CD4-positive, alpha-beta memory T cell (primary cell): ENCODE measurements at regions not wholly inside any gene's neighbourhood (a gene's known extent, or its start where the extent isn't known, plus 50 kb on each side); places are given as distances from the start of the nearest gene placed in this dataset.

Experiments used
- CTCF ChIA-PET: fragments of 350-600 bp; sonication (Branson Sonifier 250); formaldehyde crosslinking; loops from one replicate; lab custom pipeline; 2021; ENCODE audit warnings: inconsistent platforms; ENCODE audit not compliant: partially characterized antibody; lab: Charles Lee
- POLR2A ChIA-PET: fragments of 350-600 bp; sonication (Branson Sonifier 250); formaldehyde crosslinking; loops from one replicate; lab custom pipeline; 2021; ENCODE audit not compliant: partially characterized antibody; lab: Charles Lee
- DNase-seq, 5 donors: peaks; one replicate each; pipeline versions ENCODE4 v3.0.0 to v3.0.0-alpha.2; 2020 to 2022; ENCODE audit warnings: mixed read lengths in 1 of 5
- H3K27ac ChIP-seq: one replicate; pipeline ENCODE4 v1.7.0; 2013; ENCODE audit warnings: low read depth, low read length
- H3K27me3 ChIP-seq: 2 replicates; pipeline ENCODE4 v1.7.0; 2013; ENCODE audit warnings: mild to moderate bottlenecking, low read length, moderate library complexity; ENCODE audit not compliant: insufficient read depth
- H3K36me3 ChIP-seq: 2 replicates; pipeline ENCODE4 v1.7.0; 2013; ENCODE audit warnings: mild to moderate bottlenecking, low read length, moderate library complexity; ENCODE audit not compliant: insufficient read depth
- H3K4me1 ChIP-seq: 2 replicates; pipeline ENCODE4 v1.7.0; 2013; ENCODE audit warnings: mild to moderate bottlenecking, low read length, moderate library complexity; ENCODE audit not compliant: insufficient read depth
- H3K4me3 ChIP-seq, 2 donors: one replicate each; pipeline ENCODE4 v1.7.0; 2013; ENCODE audit warnings: low read length in 2 of 2, mild to moderate bottlenecking in 1 of 2
- H3K9me3 ChIP-seq, 2 donors: one replicate each; pipeline ENCODE4 v1.7.0; 2013; ENCODE audit warnings: low read length in 2 of 2, control low read depth in 1 of 2; ENCODE audit not compliant: control insufficient read depth in 1 of 2
- H3K27ac Mint-ChIP-seq, 7 donors: one replicate each; pipeline ENCODE4 v1.8.0; 2020 to 2021; ENCODE audit warnings: mixed read lengths in 7 of 7, mild to moderate bottlenecking in 6 of 7, inconsistent platforms in 3 of 7, moderate library complexity in 3 of 7
- H3K27me3 Mint-ChIP-seq, 2 donors: one replicate each; pipeline ENCODE4 v1.8.0; 2020 to 2021; ENCODE audit warnings: mixed read lengths in 2 of 2
- H3K36me3 Mint-ChIP-seq, 2 donors: one replicate each; pipeline ENCODE4 v1.8.0; 2020 to 2021; ENCODE audit warnings: mixed read lengths in 2 of 2, inconsistent platforms in 1 of 2, mild to moderate bottlenecking in 1 of 2
- H3K4me1 Mint-ChIP-seq, 4 donors: one replicate each; pipeline ENCODE4 v1.8.0; 2020 to 2021; ENCODE audit warnings: mixed read lengths in 4 of 4, mild to moderate bottlenecking in 1 of 4
- H3K4me3 Mint-ChIP-seq, 8 donors: one replicate each; pipeline ENCODE4 v1.8.0; 2020 to 2021; ENCODE audit warnings: mixed read lengths in 8 of 8, mild to moderate bottlenecking in 7 of 8, moderate library complexity in 6 of 8, inconsistent platforms in 3 of 8
- H3K9me3 Mint-ChIP-seq, 8 donors: one replicate each; pipeline ENCODE4 v1.8.0; 2020 to 2021; ENCODE audit warnings: mixed read lengths in 8 of 8, mild to moderate bottlenecking in 5 of 8, inconsistent platforms in 3 of 8, moderate library complexity in 1 of 8
- intact Hi-C: fragments of 100-400 bp; cut with micrococcal nuclease; formaldehyde crosslinking; loops from one replicate; pipeline ENCODE4 v1.15.1; 2023

- Mint-ChIP-seq H3K27ac (no peak overlapping the region), H3K27me3 (peaks cover 2 to 3% of the 10 kb centered on the region in 2 donors), H3K9me3 (no peaks in the 10 kb centered on the region), H3K4me1 (peaks cover 0 to 3% (median 1%) of the 10 kb centered on the region in 4 donors), H3K4me3 (peak overlapping the region in 7 of 8 donors; percentile 35 to 64 (median 55)), H3K36me3 (peaks cover 0 to 7% of the 10 kb centered on the region in 2 donors)
- intact Hi-C loops: no loop called here
- DNase-seq: no peak
- H3K4me3 ChIP-seq: no peak overlapping the region
- H3K9me3 ChIP-seq: no peaks in the 10 kb centered on the region
- no peaks in the 10 kb centered on the region for H3K27me3 ChIP-seq
- POLR2A ChIA-PET: interaction anchor here (0.7 to 4.8 kb wide), 6 partner anchors 25 to 249 kb away, joined by 3 to 48 read pairs (median 15); no protein-coding TSS in a partner anchor
- no peaks in the 10 kb centered on the region for H3K4me1 ChIP-seq
- CTCF ChIA-PET: interaction anchor here (0.8 to 3.0 kb wide), 7 partner anchors 14 to 251 kb away, joined by 3 to 22 read pairs (median 3); no protein-coding TSS in a partner anchor
- no peaks in the 10 kb centered on the region for H3K36me3 ChIP-seq
- H3K27ac ChIP-seq: no peak overlapping the region
Observed at GRCh38 chr7:142560166-142560565, 189.1 kb upstream of the PRSS1 start.

- no peak overlapping the region for H3K4me3 ChIP-seq
- no peaks in the 10 kb centered on the region for H3K9me3 ChIP-seq
- ChIA-PET POLR2A (interaction anchor here (0.6 to 4.8 kb wide), 13 partner anchors 17 to 298 kb away, joined by 3 to 48 read pairs (median 3); partner anchors contain the start of gene EPHB6), CTCF (interaction anchor here (0.6 to 3.0 kb wide), 23 partner anchors 8 to 445 kb away, joined by 3 to 22 read pairs (median 4); no protein-coding TSS in a partner anchor)
- H3K36me3 Mint-ChIP-seq: peaks cover 0 to 7% of the 10 kb centered on the region in 2 donors
- no peak overlapping the region for H3K27ac ChIP-seq
- H3K9me3 Mint-ChIP-seq: no peaks in the 10 kb centered on the region
- no peaks in the 10 kb centered on the region for H3K36me3 ChIP-seq
- H3K4me1 Mint-ChIP-seq: peaks cover 0 to 4% (median 2%) of the 10 kb centered on the region in 4 donors
- intact Hi-C loops: loop anchor here (1.0 kb wide), 2 partner anchors 23 to 253 kb away; no protein-coding TSS in a partner anchor
- peak overlapping the region in 7 of 8 donors; percentile 17 to 77 (median 66) for H3K4me3 Mint-ChIP-seq
- H3K27me3 Mint-ChIP-seq: peaks cover 2 to 3% of the 10 kb centered on the region in 2 donors
- H3K4me1 ChIP-seq: no peaks in the 10 kb centered on the region
- H3K27ac Mint-ChIP-seq: peak overlapping the region in 4 of 7 donors; percentile 3 to 72 (median 37)
- H3K27me3 ChIP-seq: no peaks in the 10 kb centered on the region
- peak; percentile 31 to 47 (median 41) for DNase-seq
Observed at GRCh38 chr7:142557971-142558582, 191.2 kb upstream of the PRSS1 start.

GRCh38 chr7:142556740-142557139 lies 192.5 kb upstream of the PRSS1 start:
- Mint-ChIP-seq H3K36me3 (no peaks in the 10 kb centered on the region), H3K4me3 (no peak overlapping the region), H3K9me3 (no peaks in the 10 kb centered on the region), H3K4me1 (peaks cover 0 to 4% (median 2%) of the 10 kb centered on the region in 4 donors), H3K27ac (no peak overlapping the region), H3K27me3 (peaks cover 0 to 3% of the 10 kb centered on the region in 2 donors)
- CTCF ChIA-PET: no interaction called here
- H3K27ac ChIP-seq: no peak overlapping the region
- no peaks in the 10 kb centered on the region for H3K4me1 ChIP-seq
- no peaks in the 10 kb centered on the region for H3K9me3 ChIP-seq
- POLR2A ChIA-PET: no interaction called here
- no peaks in the 10 kb centered on the region for H3K36me3 ChIP-seq
- no peaks in the 10 kb centered on the region for H3K27me3 ChIP-seq
- DNase-seq: peak in 1 of 5 donors; percentile 36
- no peak overlapping the region for H3K4me3 ChIP-seq
- intact Hi-C loops: no loop called here

DNA sequence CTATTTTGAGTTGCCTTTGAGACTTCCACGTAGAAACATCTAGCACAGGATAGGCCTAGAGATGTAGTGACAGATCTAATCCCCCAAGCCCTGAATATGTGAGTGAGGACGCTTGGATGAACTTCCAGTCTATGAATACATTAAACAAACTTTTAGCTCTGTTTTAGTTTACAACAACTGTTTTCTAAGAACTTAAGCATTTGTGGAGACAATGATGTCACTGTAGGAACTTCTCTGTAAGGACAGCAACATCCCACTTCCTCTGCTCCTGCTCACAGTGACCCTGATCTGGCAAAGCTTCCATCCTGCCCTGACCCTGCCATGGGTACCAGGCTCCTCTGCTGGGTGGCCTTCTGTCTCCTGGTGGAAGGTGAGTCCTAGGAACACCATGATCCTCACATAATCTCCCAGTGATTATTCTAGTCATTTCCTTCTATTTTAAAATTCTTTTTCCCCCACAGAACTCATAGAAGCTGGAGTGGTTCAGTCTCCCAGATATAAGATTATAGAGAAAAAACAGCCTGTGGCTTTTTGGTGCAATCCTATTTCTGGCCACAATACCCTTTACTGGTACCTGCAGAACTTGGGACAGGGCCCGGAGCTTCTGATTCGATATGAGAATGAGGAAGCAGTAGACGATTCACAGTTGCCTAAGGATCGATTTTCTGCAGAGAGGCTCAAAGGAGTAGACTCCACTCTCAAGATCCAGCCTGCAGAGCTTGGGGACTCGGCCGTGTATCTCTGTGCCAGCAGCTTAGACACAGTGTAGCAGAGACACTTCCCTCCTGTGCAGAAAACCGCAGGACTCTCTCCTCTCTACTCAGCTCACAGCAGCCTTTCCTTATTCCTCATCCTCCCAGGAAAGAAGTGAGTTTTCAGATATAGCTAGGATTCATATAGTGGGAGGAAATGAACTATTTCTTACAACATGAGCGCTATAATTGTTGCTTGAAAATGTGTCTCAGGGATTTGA lies 194.4 kb upstream of the PRSS1 start:
- Mint-ChIP-seq H3K4me1 (peaks cover 0 to 4% (median 2%) of the 10 kb centered on the region in 4 donors), H3K9me3 (no peaks in the 10 kb centered on the region), H3K27me3 (peaks cover 0 to 5% of the 10 kb centered on the region in 2 donors), H3K4me3 (peak overlapping the region in 4 of 8 donors; percentile 28 to 60 (median 40)), H3K27ac (peak overlapping the region in 2 of 7 donors; percentile 11 to 18), H3K36me3 (no peaks in the 10 kb centered on the region)
- ChIA-PET CTCF (interaction anchor here (1.3 to 3.3 kb wide), 4 partner anchors 19 to 256 kb away, joined by 3 to 13 read pairs (median 4); no protein-coding TSS in a partner anchor), POLR2A (interaction anchor here (1.2 to 2.0 kb wide), 5 partner anchors 13 to 256 kb away, joined by 3 to 13 read pairs (median 7); no protein-coding TSS in a partner anchor)
- Histone ChIP-seq H3K4me1 (no peaks in the 10 kb centered on the region), H3K27me3 (no peaks in the 10 kb centered on the region), H3K27ac (no peak overlapping the region), H3K9me3 (no peaks in the 10 kb centered on the region), H3K4me3 (no peak overlapping the region), H3K36me3 (no peaks in the 10 kb centered on the region)
- intact Hi-C loops: no loop called here
- no peak for DNase-seq

DNA sequence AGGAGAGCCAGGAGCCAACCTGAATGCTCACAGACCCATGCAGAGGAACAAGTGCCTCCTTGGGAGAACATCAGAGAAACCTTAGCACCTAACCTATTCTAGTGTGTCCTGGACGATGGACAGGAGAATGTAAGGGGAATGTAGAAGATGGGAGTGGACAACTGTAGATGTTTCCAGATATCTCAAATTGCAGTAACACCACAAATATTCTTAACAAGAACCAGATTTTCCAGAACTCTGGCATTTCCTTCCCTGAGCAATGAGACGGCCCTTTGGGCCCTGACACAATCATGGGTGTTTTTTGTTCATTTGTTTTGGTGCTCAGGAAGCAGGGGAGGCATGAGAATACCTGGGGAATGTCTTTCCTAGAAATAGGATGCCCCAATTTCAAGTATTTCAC lies 196.1 kb upstream of the PRSS1 start:
- intact Hi-C loops: no loop called here

GRCh38 chr7:142548978-142549377 lies 200.3 kb upstream of the PRSS1 start:
- Histone ChIP-seq H3K27ac (no peak overlapping the region), H3K9me3 (no peaks in the 10 kb centered on the region), H3K4me1 (no peaks in the 10 kb centered on the region), H3K36me3 (no peaks in the 10 kb centered on the region), H3K4me3 (no peak overlapping the region), H3K27me3 (no peaks in the 10 kb centered on the region)
- Mint-ChIP-seq H3K4me3 (no peak overlapping the region), H3K9me3 (no peaks in the 10 kb centered on the region), H3K27me3 (peaks cover 0 to 2% of the 10 kb centered on the region in 2 donors), H3K4me1 (peaks cover 0 to 1% (median under 1%) of the 10 kb centered on the region in 4 donors), H3K36me3 (no peaks in the 10 kb centered on the region), H3K27ac (no peak overlapping the region)
- DNase-seq: no peak
- intact Hi-C loops: loop anchor here (2.0 kb wide), 1 partner anchor 14 kb away; no protein-coding TSS in a partner anchor
- POLR2A ChIA-PET: no interaction called here
- CTCF ChIA-PET: no interaction called here

More for the DNA sequence above, 196.1 kb upstream of the PRSS1 start:
- H3K27ac Mint-ChIP-seq: no peak overlapping the region
- Histone ChIP-seq H3K4me1 (no peaks in the 10 kb centered on the region), H3K27ac (no peak overlapping the region), H3K9me3 (no peaks in the 10 kb centered on the region), H3K36me3 (no peaks in the 10 kb centered on the region), H3K27me3 (no peaks in the 10 kb centered on the region), H3K4me3 (no peak overlapping the region)
- H3K4me3 Mint-ChIP-seq: no peak overlapping the region
- H3K36me3 Mint-ChIP-seq: no peaks in the 10 kb centered on the region
- H3K4me1 Mint-ChIP-seq: peaks cover 0 to 4% (median 2%) of the 10 kb centered on the region in 4 donors
- ChIA-PET POLR2A (interaction anchor here (1.7 kb wide), 1 partner anchor 245 kb away, joined by 7 read pairs; no protein-coding TSS in a partner anchor), CTCF (interaction anchor here (3.3 kb wide), 1 partner anchor 17 kb away, joined by 13 read pairs; no protein-coding TSS in a partner anchor)
- no peaks in the 10 kb centered on the region for H3K9me3 Mint-ChIP-seq
- peaks cover 0 to 2% of the 10 kb centered on the region in 2 donors for H3K27me3 Mint-ChIP-seq
- DNase-seq: no peak
